ENCODE measurements at regions not wholly inside any gene's neighbourhood (a gene's known extent, or its start where the extent isn't known, plus 50 kb on each side); places are given as distances from the start of the nearest gene placed in this dataset.
"Not testable (repeated sequence)": the region's sequence is repeated elsewhere in the genome, so short reads cannot be mapped to it uniquely, and the experiment has no call there.

DNA sequence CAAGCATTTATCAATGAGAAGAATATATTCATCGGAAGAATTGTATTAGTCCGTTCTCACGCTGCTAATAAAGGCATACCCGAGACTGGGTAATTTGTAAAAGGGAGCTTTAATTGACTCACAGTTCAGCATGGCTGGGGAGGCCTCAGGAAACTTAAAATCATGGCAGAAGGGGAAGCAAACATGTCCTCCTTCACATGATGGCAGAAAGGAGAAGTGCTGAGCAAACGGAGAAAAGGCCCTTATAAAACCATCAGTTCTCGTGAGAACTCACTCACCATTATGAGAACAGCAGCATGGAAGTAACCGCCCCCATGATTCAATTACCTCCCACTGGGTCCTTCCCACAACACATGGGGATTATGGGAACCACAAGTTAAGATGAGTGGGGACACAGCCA lies 1688.2 kb downstream of the SPATA31A7 start:
- not testable (repeated sequence) for TF ChIP-seq EZH2 (IDR thresholded peaks at IDR 0.05; ENCODE audit: borderline replicate concordance); EZH2phosphoT487 (IDR thresholded peaks at IDR 0.05; ENCODE audit: low read depth, severe bottlenecking, unreplicated experiment)
- TF ChIP-seq, protein P1, sequence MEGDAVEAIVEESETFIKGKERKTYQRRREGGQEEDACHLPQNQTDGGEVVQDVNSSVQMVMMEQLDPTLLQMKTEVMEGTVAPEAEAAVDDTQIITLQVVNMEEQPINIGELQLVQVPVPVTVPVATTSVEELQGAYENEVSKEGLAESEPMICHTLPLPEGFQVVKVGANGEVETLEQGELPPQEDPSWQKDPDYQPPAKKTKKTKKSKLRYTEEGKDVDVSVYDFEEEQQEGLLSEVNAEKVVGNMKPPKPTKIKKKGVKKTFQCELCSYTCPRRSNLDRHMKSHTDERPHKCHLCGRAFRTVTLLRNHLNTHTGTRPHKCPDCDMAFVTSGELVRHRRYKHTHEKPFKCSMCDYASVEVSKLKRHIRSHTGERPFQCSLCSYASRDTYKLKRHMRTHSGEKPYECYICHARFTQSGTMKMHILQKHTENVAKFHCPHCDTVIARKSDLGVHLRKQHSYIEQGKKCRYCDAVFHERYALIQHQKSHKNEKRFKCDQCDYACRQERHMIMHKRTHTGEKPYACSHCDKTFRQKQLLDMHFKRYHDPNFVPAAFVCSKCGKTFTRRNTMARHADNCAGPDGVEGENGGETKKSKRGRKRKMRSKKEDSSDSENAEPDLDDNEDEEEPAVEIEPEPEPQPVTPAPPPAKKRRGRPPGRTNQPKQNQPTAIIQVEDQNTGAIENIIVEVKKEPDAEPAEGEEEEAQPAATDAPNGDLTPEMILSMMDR (IDR thresholded peaks at IDR 0.05; ENCODE audit: poor library complexity), result not testable (repeated sequence)
